Liver (tissue), 7 donors: ENCODE measurements at regions not wholly inside any gene's neighbourhood (a gene's known extent, or its start where the extent isn't known, plus 50 kb on each side); places are given as distances from the start of the nearest gene placed in this dataset.

Source experiments
- DNase-seq: peaks from one replicate; pipeline ENCODE4 v3.0.0-alpha.2; 2017; ENCODE audit warnings: low spot score
- H3K27ac ChIP-seq, 2 donors: one replicate each; pipeline ENCODE4 v1.7.0; 2013; ENCODE audit warnings: inconsistent platforms in 2 of 2, low read length in 2 of 2, control low read depth in 1 of 2, low read depth in 1 of 2, mild to moderate bottlenecking in 1 of 2
- H3K27me3 ChIP-seq, 4 donors: one replicate each; pipeline versions ENCODE4 v1.6.1 to v1.7.0; 2013; ENCODE audit warnings: low read length in 3 of 4, inconsistent platforms in 1 of 4, mild to moderate bottlenecking in 1 of 4, moderate library complexity in 1 of 4; ENCODE audit not compliant: control insufficient read depth in 4 of 4, insufficient read depth in 4 of 4
- H3K36me3 ChIP-seq, 4 donors: one replicate each; pipeline versions ENCODE4 v1.6.1 to v1.7.0; 2013; ENCODE audit warnings: low read length in 3 of 4, mild to moderate bottlenecking in 3 of 4, low read depth in 1 of 4, moderate library complexity in 1 of 4; ENCODE audit not compliant: control insufficient read depth in 4 of 4, insufficient read depth in 3 of 4
- H3K4me1 ChIP-seq, 4 donors: one replicate each; pipeline versions ENCODE4 v1.6.1 to v1.7.0; 2013; ENCODE audit warnings: low read length in 3 of 4, mild to moderate bottlenecking in 3 of 4, moderate library complexity in 1 of 4; ENCODE audit not compliant: control insufficient read depth in 4 of 4, insufficient read depth in 4 of 4
- H3K4me3 ChIP-seq, 3 donors: one replicate each; pipeline versions ENCODE4 v1.6.1 to v1.7.0; 2013; ENCODE audit warnings: low read length in 3 of 3, control low read depth in 1 of 3, low read depth in 1 of 3, mild to moderate bottlenecking in 1 of 3
- H3K9ac ChIP-seq, 2 donors: one replicate each; pipeline ENCODE4 v1.7.0; 2013; ENCODE audit warnings: low read length in 2 of 2, mild to moderate bottlenecking in 2 of 2, moderate library complexity in 2 of 2, control low read depth in 1 of 2, low read depth in 1 of 2
- H3K9me3 ChIP-seq, 4 donors: one replicate each; pipeline versions ENCODE4 v1.6.1 to v1.7.0; 2013; ENCODE audit warnings: low read length in 3 of 4; ENCODE audit not compliant: control insufficient read depth in 4 of 4
- ATF3 ChIP-seq: IDR thresholded peaks from 2 replicates; pipeline ENCODE4 v1.6.1; 2016; ENCODE audit warnings: antibody characterized with exemption
- FOXA1 ChIP-seq: IDR thresholded peaks from 2 replicates; pipeline ENCODE4 v1.6.1; 2016; ENCODE audit warnings: antibody characterized with exemption
- FOXA2 ChIP-seq: IDR thresholded peaks from 2 replicates; pipeline ENCODE4 v1.6.1; 2016; ENCODE audit warnings: antibody characterized with exemption
- JUND ChIP-seq, 2 donors: IDR thresholded peaks; 2 replicates each; pipeline ENCODE4 v1.6.1; 2016; ENCODE audit warnings: antibody characterized with exemption in 2 of 2
- NR2F2 ChIP-seq: IDR thresholded peaks from 2 replicates; pipeline ENCODE4 v1.6.1; 2016; ENCODE audit warnings: antibody characterized with exemption
- RAD21 ChIP-seq, 2 donors: IDR thresholded peaks; 2 replicates each; pipeline ENCODE4 v1.6.1; 2016; ENCODE audit warnings: antibody characterized with exemption in 2 of 2, mild to moderate bottlenecking in 2 of 2
- RXRA ChIP-seq, 2 donors: IDR thresholded peaks; 2 replicates each; pipeline ENCODE4 v1.6.1; 2017 to 2018; ENCODE audit warnings: antibody characterized with exemption in 2 of 2, mild to moderate bottlenecking in 1 of 2
- ZBTB33 ChIP-seq: IDR thresholded peaks from 2 replicates; pipeline ENCODE4 v1.6.1; 2016; ENCODE audit warnings: antibody characterized with exemption
- WGBS: extraction: QIAGEN DNeasy Blood & Tissue Kit; methylation state at CpG from one replicate; pipeline ENCODE4 v1.1.7; 2013; 5-methylcytosine and 5-hydroxymethylcytosine counted together
- TF ChIP-seq, protein P1 (sequence below): IDR thresholded peaks from 2 replicates; pipeline ENCODE4 v1.6.1; 2016; ENCODE audit warnings: antibody characterized with exemption, mild to moderate bottlenecking
- TF ChIP-seq, protein P2 (sequence below): IDR thresholded peaks from 2 replicates; pipeline ENCODE4 v1.6.1; 2016; ENCODE audit warnings: antibody characterized with exemption
- donor health status: healthy.
- donor health status: healthy.
- donor health status: healthy.
- donor health status: healthy.

- DNase-seq: no peak
- Histone ChIP-seq H3K4me3 (no peak overlapping the region), H3K4me1 (no peaks in the 10 kb centered on the region), H3K36me3 (no peaks in the 10 kb centered on the region), H3K9me3 (no peaks in the 10 kb centered on the region), H3K9ac (no peak overlapping the region), H3K27ac (no peak overlapping the region), H3K27me3 (no peaks in the 10 kb centered on the region)
- WGBS: 85% methylated on average over 3 of the region's 3 CpGs
- TF ChIP-seq RAD21 (IDR thresholded peaks at IDR 0.05) (no peak), FOXA2 (no peak), JUND (IDR thresholded peaks at IDR 0.05) (no peak), NR2F2 (no peak), RXRA (IDR thresholded peaks at IDR 0.05) (no peak)
- TF ChIP-seq, protein P1, sequence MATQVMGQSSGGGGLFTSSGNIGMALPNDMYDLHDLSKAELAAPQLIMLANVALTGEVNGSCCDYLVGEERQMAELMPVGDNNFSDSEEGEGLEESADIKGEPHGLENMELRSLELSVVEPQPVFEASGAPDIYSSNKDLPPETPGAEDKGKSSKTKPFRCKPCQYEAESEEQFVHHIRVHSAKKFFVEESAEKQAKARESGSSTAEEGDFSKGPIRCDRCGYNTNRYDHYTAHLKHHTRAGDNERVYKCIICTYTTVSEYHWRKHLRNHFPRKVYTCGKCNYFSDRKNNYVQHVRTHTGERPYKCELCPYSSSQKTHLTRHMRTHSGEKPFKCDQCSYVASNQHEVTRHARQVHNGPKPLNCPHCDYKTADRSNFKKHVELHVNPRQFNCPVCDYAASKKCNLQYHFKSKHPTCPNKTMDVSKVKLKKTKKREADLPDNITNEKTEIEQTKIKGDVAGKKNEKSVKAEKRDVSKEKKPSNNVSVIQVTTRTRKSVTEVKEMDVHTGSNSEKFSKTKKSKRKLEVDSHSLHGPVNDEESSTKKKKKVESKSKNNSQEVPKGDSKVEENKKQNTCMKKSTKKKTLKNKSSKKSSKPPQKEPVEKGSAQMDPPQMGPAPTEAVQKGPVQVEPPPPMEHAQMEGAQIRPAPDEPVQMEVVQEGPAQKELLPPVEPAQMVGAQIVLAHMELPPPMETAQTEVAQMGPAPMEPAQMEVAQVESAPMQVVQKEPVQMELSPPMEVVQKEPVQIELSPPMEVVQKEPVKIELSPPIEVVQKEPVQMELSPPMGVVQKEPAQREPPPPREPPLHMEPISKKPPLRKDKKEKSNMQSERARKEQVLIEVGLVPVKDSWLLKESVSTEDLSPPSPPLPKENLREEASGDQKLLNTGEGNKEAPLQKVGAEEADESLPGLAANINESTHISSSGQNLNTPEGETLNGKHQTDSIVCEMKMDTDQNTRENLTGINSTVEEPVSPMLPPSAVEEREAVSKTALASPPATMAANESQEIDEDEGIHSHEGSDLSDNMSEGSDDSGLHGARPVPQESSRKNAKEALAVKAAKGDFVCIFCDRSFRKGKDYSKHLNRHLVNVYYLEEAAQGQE: no peak
These were observed 178.5 kb upstream of the TRIB2 start for GRCh38 chr2:12538138-12538694.

DNA sequence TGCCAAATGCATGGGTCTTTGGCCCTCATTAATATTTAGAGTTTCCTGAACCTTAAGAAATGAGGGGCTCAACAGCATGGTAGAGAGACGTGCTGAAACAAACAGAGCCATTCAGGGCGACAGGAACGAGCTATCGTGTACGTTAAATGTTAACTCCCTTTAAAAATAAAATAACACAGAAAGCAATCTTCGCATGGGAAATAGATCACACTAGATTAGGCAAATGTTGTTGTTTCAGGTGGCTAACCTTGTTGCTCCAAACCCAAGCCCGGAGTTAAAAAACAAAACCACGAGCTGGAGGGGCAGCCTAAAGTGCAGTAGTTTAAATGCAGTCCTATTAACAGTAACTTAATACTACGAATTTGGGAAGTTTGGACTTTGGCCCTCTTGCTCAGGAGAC is 177.4 kb upstream of the TRIB2 start:
- WGBS: 85% methylated on average over 9 of the region's 9 CpGs
- H3K9ac ChIP-seq: no peak overlapping the region
- no peaks in the 10 kb centered on the region for H3K9me3 ChIP-seq
- no peaks in the 10 kb centered on the region for H3K36me3 ChIP-seq
- H3K4me1 ChIP-seq: no peaks in the 10 kb centered on the region
- no peaks in the 10 kb centered on the region for H3K27me3 ChIP-seq
- no peak for TF ChIP-seq ATF3
- no peak for TF ChIP-seq FOXA1
- TF ChIP-seq, protein P1: no peak
- TF ChIP-seq RAD21 (IDR thresholded peaks at IDR 0.05): no peak
- no peak for TF ChIP-seq ZBTB33
- TF ChIP-seq, protein P2, sequence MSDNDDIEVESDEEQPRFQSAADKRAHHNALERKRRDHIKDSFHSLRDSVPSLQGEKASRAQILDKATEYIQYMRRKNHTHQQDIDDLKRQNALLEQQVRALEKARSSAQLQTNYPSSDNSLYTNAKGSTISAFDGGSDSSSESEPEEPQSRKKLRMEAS: no peak
- TF ChIP-seq RXRA (IDR thresholded peaks at IDR 0.05): no peak
- TF ChIP-seq JUND (IDR thresholded peaks at IDR 0.05): no peak
- no peak overlapping the region for H3K4me3 ChIP-seq
- no peak overlapping the region for H3K27ac ChIP-seq
- no peak for DNase-seq
